Hippocampal formation (tissue), 2 donors: ENCODE measurements at regions not wholly inside any gene's neighbourhood (a gene's known extent, or its start where the extent isn't known, plus 50 kb on each side); places are given as distances from the start of the nearest gene placed in this dataset.
"Not testable (repeated sequence)": the region's sequence is repeated elsewhere in the genome, so short reads cannot be mapped to it uniquely, and the experiment has no call there.

Experiments
- DNase-seq, 2 donors: peaks; one replicate each; lab custom pipeline; 2025; lab: John Stamatoyannopoulos, UW

- no peak for DNase-seq
Measured at GRCh38 chr1:185435696-185436379, 118.8 kb upstream of the IVNS1ABP start.

- DNase-seq: no peak
Measured at GRCh38 chr1:185434721-185435120, 117.7 kb upstream of the IVNS1ABP start.

- no peak for DNase-seq
Measured at GRCh38 chr1:185433667-185434066, 116.6 kb upstream of the IVNS1ABP start.

GRCh38 chr1:185432948-185433347 is 115.9 kb upstream of the IVNS1ABP start:
- DNase-seq: no peak

- no peak for DNase-seq
Measured at GRCh38 chr1:185431612-185432011, 114.6 kb upstream of the IVNS1ABP start.

- not testable (repeated sequence) for DNase-seq
Measured at GRCh38 chr1:185429668-185430067, 112.6 kb upstream of the IVNS1ABP start.

GRCh38 chr1:185427776-185428175 is 110.7 kb upstream of the IVNS1ABP start:
- no peak for DNase-seq

GRCh38 chr1:185427264-185427663 is 110.2 kb upstream of the IVNS1ABP start:
- DNase-seq: no peak

GRCh38 chr1:185426848-185427247 is 109.8 kb upstream of the IVNS1ABP start:
- DNase-seq: no peak

GRCh38 chr1:185425163-185425562 is 108.1 kb upstream of the IVNS1ABP start:
- DNase-seq: no peak

- DNase-seq: no peak
Measured at GRCh38 chr1:185421485-185422107, 104.6 kb upstream of the IVNS1ABP start.

- no peak for DNase-seq
Measured at GRCh38 chr1:185420588-185421081, 103.6 kb upstream of the IVNS1ABP start.

GRCh38 chr1:185419718-185420117 is 102.7 kb upstream of the IVNS1ABP start:
- no peak for DNase-seq

GRCh38 chr1:185418472-185418871 is 101.4 kb upstream of the IVNS1ABP start:
- DNase-seq: no peak

GRCh38 chr1:185412385-185413087 is 95.5 kb upstream of the IVNS1ABP start:
- no peak for DNase-seq

- no peak for DNase-seq
Measured at GRCh38 chr1:185409763-185410528, 92.9 kb upstream of the IVNS1ABP start.

GRCh38 chr1:185409345-185409744 is 92.3 kb upstream of the IVNS1ABP start:
- DNase-seq: no peak

- no peak for DNase-seq
Measured at GRCh38 chr1:185408700-185409270, 91.7 kb upstream of the IVNS1ABP start.

GRCh38 chr1:185406691-185407009 is 89.6 kb upstream of the IVNS1ABP start:
- no peak for DNase-seq

GRCh38 chr1:185406006-185406690 is 89.1 kb upstream of the IVNS1ABP start:
- no peak for DNase-seq

GRCh38 chr1:185404907-185405568 is 88.0 kb upstream of the IVNS1ABP start:
- no peak for DNase-seq
